ENCODE measurements at regions not wholly inside any gene's neighbourhood (a gene's known extent, or its start where the extent isn't known, plus 50 kb on each side); places are given as distances from the start of the nearest gene placed in this dataset.

DNA sequence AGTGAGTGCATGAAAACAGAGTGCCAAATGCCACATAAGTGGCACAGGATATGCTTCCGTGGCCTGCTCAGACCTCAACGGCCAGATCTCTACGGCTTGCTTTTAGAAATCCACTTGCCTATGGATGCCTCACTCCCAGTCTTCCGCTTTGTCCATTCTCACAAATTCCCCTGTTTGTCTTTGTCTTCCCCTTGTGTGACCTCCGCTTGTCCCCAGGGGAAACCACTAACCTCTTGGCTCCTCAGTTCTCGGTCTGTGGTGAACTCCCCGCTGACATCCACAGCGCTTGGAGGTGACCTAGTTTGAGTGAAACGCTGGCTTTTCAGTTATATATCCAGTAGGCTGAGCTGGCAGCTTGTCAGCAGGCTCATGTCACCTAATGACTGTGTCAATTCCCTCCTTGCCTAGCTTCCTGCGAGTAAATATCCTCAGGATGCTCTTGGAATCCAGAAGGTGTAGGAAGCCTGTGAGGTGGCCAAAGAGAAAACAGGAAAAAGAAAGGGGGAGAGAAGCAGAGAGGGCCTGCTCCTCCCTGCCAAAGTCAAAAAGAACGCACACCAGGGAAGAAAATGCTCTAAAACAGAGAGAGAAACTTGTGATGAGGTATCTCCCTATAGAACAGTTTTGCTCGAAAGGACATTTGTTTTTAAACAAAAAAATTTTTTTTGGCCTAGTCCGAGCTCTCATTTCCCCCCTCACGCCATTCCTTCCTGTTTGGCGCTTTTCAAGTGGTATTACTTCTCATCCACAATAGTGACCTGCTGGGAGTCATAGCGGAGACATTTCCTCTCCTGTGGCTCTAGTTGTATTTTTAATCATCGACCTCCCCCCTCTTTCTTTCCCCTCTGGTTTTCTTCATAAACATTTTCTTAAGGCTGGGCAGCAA lies 101.6 kb upstream of the SPRY4 start:
- H3K36me3 ChIP-seq (replicated peaks; ENCODE audit: control insufficient read depth, insufficient read depth, low read length), result no peaks in the 10 kb centered on the region
- no peaks in the 10 kb centered on the region for H3K27me3 ChIP-seq (ENCODE audit: control insufficient read depth, insufficient read depth, low read length)
- DNase-seq, result no peak
- H3K4me3 ChIP-seq (ENCODE audit: insufficient read depth, low read depth, low read length), result no peak overlapping the region

- no peak for DNase-seq
- H3K36me3 ChIP-seq (replicated peaks; ENCODE audit: control insufficient read depth, insufficient read depth, low read length), result no peaks in the 10 kb centered on the region
- no peaks in the 10 kb centered on the region for H3K27me3 ChIP-seq (ENCODE audit: control insufficient read depth, insufficient read depth, low read length)
- H3K4me3 ChIP-seq (ENCODE audit: insufficient read depth, low read depth, low read length), result no peak overlapping the region
Observed at GRCh38 chr5:142425286-142426065, 100.7 kb upstream of the SPRY4 start.

- no peak for DNase-seq
- H3K4me3 ChIP-seq (ENCODE audit: insufficient read depth, low read depth, low read length), result no peak overlapping the region
- no peaks in the 10 kb centered on the region for H3K27me3 ChIP-seq (ENCODE audit: control insufficient read depth, insufficient read depth, low read length)
- no peaks in the 10 kb centered on the region for H3K36me3 ChIP-seq (replicated peaks; ENCODE audit: control insufficient read depth, insufficient read depth, low read length)
Observed at GRCh38 chr5:142422429-142422828, 97.6 kb upstream of the SPRY4 start.

- no peak for DNase-seq
- no peaks in the 10 kb centered on the region for H3K36me3 ChIP-seq (replicated peaks; ENCODE audit: control insufficient read depth, insufficient read depth, low read length)
- H3K4me3 ChIP-seq (ENCODE audit: insufficient read depth, low read depth, low read length), result no peak overlapping the region
- no peaks in the 10 kb centered on the region for H3K27me3 ChIP-seq (ENCODE audit: control insufficient read depth, insufficient read depth, low read length)
Observed at GRCh38 chr5:142421621-142422397, 97.0 kb upstream of the SPRY4 start.

DNA sequence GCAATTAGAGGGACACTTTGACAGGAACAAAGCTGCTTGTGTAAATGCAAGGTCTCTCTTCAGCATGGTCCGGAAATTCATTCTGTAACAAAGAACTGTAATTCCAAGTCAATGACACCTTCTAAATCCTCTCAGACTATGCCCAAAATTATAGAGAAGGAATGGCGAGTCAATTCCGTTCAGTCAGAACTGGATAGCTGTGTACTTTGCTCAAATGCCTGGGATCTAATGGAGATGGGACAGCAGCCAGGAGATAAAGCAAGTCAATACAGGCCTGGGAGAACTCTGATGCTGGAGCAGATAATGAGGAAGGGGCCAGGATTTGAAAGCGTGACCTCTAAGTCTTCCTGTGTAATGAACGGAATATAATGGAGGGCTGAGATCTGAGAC lies 96.4 kb upstream of the SPRY4 start:
- Histone ChIP-seq H3K36me3 (replicated peaks; ENCODE audit: control insufficient read depth, insufficient read depth, low read length) (no peaks in the 10 kb centered on the region), H3K4me3 (ENCODE audit: insufficient read depth, low read depth, low read length) (no peak overlapping the region), H3K27me3 (ENCODE audit: control insufficient read depth, insufficient read depth, low read length) (no peaks in the 10 kb centered on the region)
- no peak for DNase-seq

- no peak overlapping the region for H3K4me3 ChIP-seq (ENCODE audit: insufficient read depth, low read depth, low read length)
- H3K27me3 ChIP-seq (ENCODE audit: control insufficient read depth, insufficient read depth, low read length), result no peaks in the 10 kb centered on the region
- no peaks in the 10 kb centered on the region for H3K36me3 ChIP-seq (replicated peaks; ENCODE audit: control insufficient read depth, insufficient read depth, low read length)
- no peak for DNase-seq
Observed at GRCh38 chr5:142420561-142421227, 95.9 kb upstream of the SPRY4 start.

DNA sequence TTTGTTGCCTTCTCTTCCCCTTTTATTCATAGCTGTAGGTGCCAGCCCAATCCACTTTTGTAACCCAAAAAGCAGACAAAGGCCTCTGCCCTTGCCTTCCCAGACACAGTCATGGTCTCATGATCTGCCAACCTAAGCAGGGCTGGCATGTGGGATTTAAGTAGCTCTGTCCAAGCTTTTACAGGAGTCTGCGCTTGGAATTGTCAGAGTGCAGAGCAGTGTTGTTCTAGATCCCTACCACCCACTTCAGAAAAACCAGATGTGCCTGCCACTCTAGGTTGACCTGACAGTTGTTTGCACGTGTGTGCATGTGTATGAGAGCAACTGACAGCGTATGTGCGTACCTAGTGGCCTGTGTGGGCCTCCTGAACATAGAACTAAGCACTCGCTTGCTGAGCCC lies 87.8 kb upstream of the SPRY4 start:
- DNase-seq, result no peak
- H3K36me3 ChIP-seq (replicated peaks; ENCODE audit: control insufficient read depth, insufficient read depth, low read length), result no peaks in the 10 kb centered on the region
- no peaks in the 10 kb centered on the region for H3K27me3 ChIP-seq (ENCODE audit: control insufficient read depth, insufficient read depth, low read length)
- H3K4me3 ChIP-seq (ENCODE audit: insufficient read depth, low read depth, low read length), result no peak overlapping the region

- Histone ChIP-seq H3K36me3 (replicated peaks; ENCODE audit: control insufficient read depth, insufficient read depth, low read length) (no peaks in the 10 kb centered on the region), H3K4me3 (ENCODE audit: insufficient read depth, low read depth, low read length) (no peak overlapping the region), H3K27me3 (ENCODE audit: control insufficient read depth, insufficient read depth, low read length) (no peaks in the 10 kb centered on the region)
- DNase-seq, result no peak
Observed at GRCh38 chr5:142411656-142412425, 87.0 kb upstream of the SPRY4 start.

GRCh38 chr5:142411103-142411502 lies 86.3 kb upstream of the SPRY4 start:
- no peak for DNase-seq

GRCh38 chr5:142408981-142409481 lies 84.2 kb upstream of the SPRY4 start:
- Histone ChIP-seq H3K27me3 (ENCODE audit: control insufficient read depth, insufficient read depth, low read length) (no peaks in the 10 kb centered on the region), H3K36me3 (replicated peaks; ENCODE audit: control insufficient read depth, insufficient read depth, low read length) (no peaks in the 10 kb centered on the region), H3K4me3 (ENCODE audit: insufficient read depth, low read depth, low read length) (no peak overlapping the region)
- DNase-seq, result no peak

More at GRCh38 chr5:142411103-142411502, 86.3 kb upstream of the SPRY4 start:
- Histone ChIP-seq H3K27me3 (ENCODE audit: control insufficient read depth, insufficient read depth, low read length) (no peaks in the 10 kb centered on the region), H3K4me3 (ENCODE audit: insufficient read depth, low read depth, low read length) (no peak overlapping the region), H3K36me3 (replicated peaks; ENCODE audit: control insufficient read depth, insufficient read depth, low read length) (no peaks in the 10 kb centered on the region)

GRCh38 chr5:142408536-142408935 lies 83.7 kb upstream of the SPRY4 start:
- Histone ChIP-seq H3K4me3 (ENCODE audit: insufficient read depth, low read depth, low read length) (no peak overlapping the region), H3K36me3 (replicated peaks; ENCODE audit: control insufficient read depth, insufficient read depth, low read length) (no peaks in the 10 kb centered on the region), H3K27me3 (ENCODE audit: control insufficient read depth, insufficient read depth, low read length) (no peaks in the 10 kb centered on the region)
- no peak for DNase-seq

GRCh38 chr5:142405814-142406395 lies 81.1 kb upstream of the SPRY4 start:
- no peaks in the 10 kb centered on the region for H3K36me3 ChIP-seq (replicated peaks; ENCODE audit: control insufficient read depth, insufficient read depth, low read length)
- H3K4me3 ChIP-seq (ENCODE audit: insufficient read depth, low read depth, low read length), result no peak overlapping the region

GRCh38 chr5:142405023-142405422 lies 80.2 kb upstream of the SPRY4 start:
- Histone ChIP-seq H3K27me3 (ENCODE audit: control insufficient read depth, insufficient read depth, low read length) (no peaks in the 10 kb centered on the region), H3K36me3 (replicated peaks; ENCODE audit: control insufficient read depth, insufficient read depth, low read length) (no peaks in the 10 kb centered on the region), H3K4me3 (ENCODE audit: insufficient read depth, low read depth, low read length) (no peak overlapping the region)
- no peak for DNase-seq

More at GRCh38 chr5:142405814-142406395, 81.1 kb upstream of the SPRY4 start:
- peak; percentile 50 for DNase-seq
- H3K27me3 ChIP-seq (ENCODE audit: control insufficient read depth, insufficient read depth, low read length), result no peaks in the 10 kb centered on the region

Measured in H7 (cell line).